GM23248 (cell line): ENCODE measurements at regions not wholly inside any gene's neighbourhood (a gene's known extent, or its start where the extent isn't known, plus 50 kb on each side); places are given as distances from the start of the nearest gene placed in this dataset.

ENCODE experiments used
- EZH2 ChIP-seq: fragments of 200-600 bp; sonication (generic); IDR thresholded peaks from 2 replicates; pipeline ENCODE4 v1.6.1; 2018; ENCODE audit warnings: antibody characterized with exemption, mild to moderate bottlenecking; ENCODE audit not compliant: insufficient read depth, poor library complexity, severe bottlenecking
- EZH2phosphoT487 ChIP-seq: fragments of 200-600 bp; sonication (generic); IDR thresholded peaks from 2 replicates; pipeline ENCODE4 v1.6.1; 2018; ENCODE audit warnings: antibody characterized with exemption, moderate library complexity, mild to moderate bottlenecking, low read depth; ENCODE audit not compliant: insufficient read depth

GRCh38 chr4:36445480-36445879 is 164.1 kb downstream of the DTHD1 start:
- TF ChIP-seq EZH2phosphoT487 (no peak), EZH2 (no peak)
